GM23338 (cell line): ENCODE measurements at regions not wholly inside any gene's neighbourhood (a gene's known extent, or its start where the extent isn't known, plus 50 kb on each side); places are given as distances from the start of the nearest gene placed in this dataset.

Experiments used
- EZH2 ChIP-seq: fragments of 200-600 bp; sonication (generic); IDR thresholded peaks from one replicate; pipeline ENCODE4 v1.8.0; 2017; ENCODE audit warnings: antibody characterized with exemption, mild to moderate bottlenecking, low read depth; ENCODE audit not compliant: unreplicated experiment
- EZH2phosphoT487 ChIP-seq: fragments of 200-600 bp; sonication (generic); IDR thresholded peaks from one replicate; pipeline ENCODE4 v1.8.1; 2018; ENCODE audit warnings: antibody characterized with exemption; ENCODE audit not compliant: unreplicated experiment
- JUNB ChIP-seq: IDR thresholded peaks from one replicate; pipeline ENCODE4 v1.6.1; 2016; ENCODE audit warnings: antibody characterized with exemption; ENCODE audit not compliant: unreplicated experiment
- POLR2AphosphoS5 ChIP-seq: IDR thresholded peaks from 2 replicates; pipeline ENCODE4 v1.6.1; 2016; ENCODE audit warnings: antibody characterized with exemption, low read depth
- STAT1 ChIP-seq: IDR thresholded peaks from one replicate; pipeline ENCODE4 v1.6.1; 2016; ENCODE audit warnings: antibody characterized with exemption; ENCODE audit not compliant: unreplicated experiment
- TF ChIP-seq, protein P1 (sequence below), 2 experiments: fragments of 200-600 bp in 1 of 2; sonication (generic) in 1 of 2; conservative IDR thresholded peaks; 2 replicates each; pipeline versions ENCODE4 v1.5.1 to v1.6.1; 2016 to 2017; ENCODE audit warnings: antibody characterized with exemption in 2 of 2, low read depth in 2 of 2, mild to moderate bottlenecking in 2 of 2, moderate library complexity in 1 of 2
- TF ChIP-seq, protein P2 (sequence below): IDR thresholded peaks from 2 replicates; pipeline ENCODE4 v1.6.1; 2016; ENCODE audit warnings: antibody characterized with exemption

DNA sequence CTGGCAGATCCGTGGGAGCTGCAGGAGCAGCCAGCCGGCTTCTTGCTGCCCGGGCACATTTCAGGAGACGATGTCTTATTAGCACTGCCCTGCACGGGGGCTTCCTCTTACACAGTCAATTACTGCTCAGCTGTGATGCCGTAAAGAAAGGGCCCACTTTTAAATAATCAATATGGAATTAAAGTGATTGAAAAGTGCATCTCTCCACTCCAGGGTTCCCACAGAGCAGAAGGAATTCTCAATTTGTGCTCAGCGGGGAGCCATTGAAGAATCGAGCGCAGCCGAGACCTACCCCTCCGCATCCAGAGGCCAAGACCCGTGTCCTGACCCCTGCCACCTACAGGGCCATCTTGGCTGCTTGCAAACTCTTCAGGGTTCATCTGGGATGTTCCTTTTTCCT is 399.4 kb upstream of the C16orf82 start:
- TF ChIP-seq STAT1 = no peak
- TF ChIP-seq EZH2 = no peak
- TF ChIP-seq, protein P1, sequence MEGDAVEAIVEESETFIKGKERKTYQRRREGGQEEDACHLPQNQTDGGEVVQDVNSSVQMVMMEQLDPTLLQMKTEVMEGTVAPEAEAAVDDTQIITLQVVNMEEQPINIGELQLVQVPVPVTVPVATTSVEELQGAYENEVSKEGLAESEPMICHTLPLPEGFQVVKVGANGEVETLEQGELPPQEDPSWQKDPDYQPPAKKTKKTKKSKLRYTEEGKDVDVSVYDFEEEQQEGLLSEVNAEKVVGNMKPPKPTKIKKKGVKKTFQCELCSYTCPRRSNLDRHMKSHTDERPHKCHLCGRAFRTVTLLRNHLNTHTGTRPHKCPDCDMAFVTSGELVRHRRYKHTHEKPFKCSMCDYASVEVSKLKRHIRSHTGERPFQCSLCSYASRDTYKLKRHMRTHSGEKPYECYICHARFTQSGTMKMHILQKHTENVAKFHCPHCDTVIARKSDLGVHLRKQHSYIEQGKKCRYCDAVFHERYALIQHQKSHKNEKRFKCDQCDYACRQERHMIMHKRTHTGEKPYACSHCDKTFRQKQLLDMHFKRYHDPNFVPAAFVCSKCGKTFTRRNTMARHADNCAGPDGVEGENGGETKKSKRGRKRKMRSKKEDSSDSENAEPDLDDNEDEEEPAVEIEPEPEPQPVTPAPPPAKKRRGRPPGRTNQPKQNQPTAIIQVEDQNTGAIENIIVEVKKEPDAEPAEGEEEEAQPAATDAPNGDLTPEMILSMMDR (conservative IDR thresholded peaks at IDR 0.05; ENCODE audit: low read depth in 2 of 2) = no peak
- no peak for TF ChIP-seq POLR2AphosphoS5
- TF ChIP-seq EZH2phosphoT487 = no peak
- TF ChIP-seq JUNB = no peak
- TF ChIP-seq, protein P2, sequence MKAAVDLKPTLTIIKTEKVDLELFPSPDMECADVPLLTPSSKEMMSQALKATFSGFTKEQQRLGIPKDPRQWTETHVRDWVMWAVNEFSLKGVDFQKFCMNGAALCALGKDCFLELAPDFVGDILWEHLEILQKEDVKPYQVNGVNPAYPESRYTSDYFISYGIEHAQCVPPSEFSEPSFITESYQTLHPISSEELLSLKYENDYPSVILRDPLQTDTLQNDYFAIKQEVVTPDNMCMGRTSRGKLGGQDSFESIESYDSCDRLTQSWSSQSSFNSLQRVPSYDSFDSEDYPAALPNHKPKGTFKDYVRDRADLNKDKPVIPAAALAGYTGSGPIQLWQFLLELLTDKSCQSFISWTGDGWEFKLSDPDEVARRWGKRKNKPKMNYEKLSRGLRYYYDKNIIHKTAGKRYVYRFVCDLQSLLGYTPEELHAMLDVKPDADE = no peak
